ENCODE measurements at regions not wholly inside any gene's neighbourhood (a gene's known extent, or its start where the extent isn't known, plus 50 kb on each side); places are given as distances from the start of the nearest gene placed in this dataset.
A peak's percentile ranks its signal among the peaks of the same experiment; 100 is the strongest.

DNA sequence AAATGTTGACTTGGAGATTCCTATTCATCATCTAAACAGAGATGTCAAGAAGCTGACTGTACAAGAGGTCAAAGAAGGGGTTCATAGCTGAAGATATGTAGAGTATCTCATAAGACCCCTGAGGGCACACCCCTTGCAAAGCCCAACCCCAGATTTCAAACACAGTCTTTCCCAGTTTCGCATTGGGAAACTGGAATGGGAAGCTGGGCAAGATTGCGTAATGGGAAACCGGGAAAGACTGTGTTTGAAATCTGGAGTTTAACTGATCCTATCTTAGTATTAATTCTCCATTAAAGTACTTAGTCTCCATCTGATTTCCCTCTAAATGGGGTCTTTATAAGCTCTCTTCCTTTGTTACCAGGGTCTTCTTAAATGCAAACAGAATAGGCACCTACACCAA lies 99.5 kb downstream of the FAM76B start:
- DNase-seq = no peak

DNA sequence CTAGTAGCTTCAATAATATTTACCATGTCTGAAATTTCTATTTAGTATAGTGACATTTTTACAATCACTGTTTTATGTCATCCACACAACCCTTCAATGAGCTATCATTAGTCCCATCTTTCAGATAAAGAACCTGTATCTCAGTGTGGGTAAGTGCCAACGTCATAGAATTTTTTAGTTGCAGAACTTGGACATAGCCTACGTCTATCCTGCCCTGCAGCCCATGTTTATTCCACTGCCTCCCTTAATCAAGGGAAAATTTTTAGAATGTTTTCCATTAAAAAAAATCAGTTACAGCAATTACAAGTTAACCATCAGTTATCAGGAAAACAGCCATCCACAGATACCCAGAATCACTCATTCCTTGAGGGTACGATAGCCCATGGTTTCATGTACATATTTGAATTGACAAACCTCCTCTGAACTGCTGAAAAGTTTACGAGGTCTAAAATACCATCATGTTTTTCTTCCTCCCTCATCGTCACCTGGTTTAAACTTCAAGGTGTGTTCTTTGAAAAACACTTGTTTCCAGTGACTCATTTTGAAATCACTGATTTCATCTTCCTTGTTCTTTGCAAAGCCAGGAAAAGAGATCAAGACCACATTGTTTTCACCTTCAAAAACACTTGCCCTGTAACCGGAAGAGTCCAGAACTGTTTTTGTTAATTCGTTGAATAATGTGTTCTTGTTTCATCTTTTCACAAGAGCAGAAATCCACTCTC lies 100.9 kb downstream of the FAM76B start:
- no peak for DNase-seq

DNA sequence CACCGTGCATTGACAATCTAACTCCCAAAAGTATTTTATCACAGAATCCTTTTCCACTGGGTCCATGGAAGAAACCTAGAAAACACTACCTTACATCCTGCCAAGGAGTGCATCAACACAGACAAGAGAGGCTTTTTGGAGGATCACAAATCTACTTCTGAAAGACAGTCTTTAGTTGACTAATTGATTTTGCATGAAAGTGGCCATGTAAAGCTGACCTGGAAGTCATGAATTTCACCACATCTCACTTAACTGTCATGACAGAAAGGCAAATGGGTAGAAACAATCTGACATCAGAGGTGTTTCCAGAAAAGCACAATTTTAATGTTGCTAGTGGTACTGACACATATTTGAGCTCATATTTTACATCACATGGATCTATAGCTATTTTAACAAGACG lies 101.6 kb downstream of the FAM76B start:
- DNase-seq = no peak

DNA sequence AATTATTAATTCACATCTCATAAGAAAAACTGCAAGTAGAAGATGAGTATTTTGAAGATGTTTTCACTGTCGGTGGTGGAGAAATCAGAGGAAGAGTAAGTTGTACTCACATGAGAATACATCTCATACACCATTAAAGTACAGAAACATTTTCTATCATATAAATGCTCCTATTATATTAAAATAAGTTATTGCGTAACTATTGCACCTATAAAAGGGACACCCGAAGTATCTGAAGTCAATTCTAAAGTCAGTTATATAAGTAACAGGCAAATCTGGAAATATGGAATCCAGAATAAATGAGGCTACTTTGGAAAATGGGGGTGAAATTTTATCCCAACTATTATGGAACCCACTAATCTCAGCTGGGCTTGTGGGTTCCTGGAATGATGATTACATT lies 103.3 kb downstream of the FAM76B start:
- DNase-seq = no peak

DNA sequence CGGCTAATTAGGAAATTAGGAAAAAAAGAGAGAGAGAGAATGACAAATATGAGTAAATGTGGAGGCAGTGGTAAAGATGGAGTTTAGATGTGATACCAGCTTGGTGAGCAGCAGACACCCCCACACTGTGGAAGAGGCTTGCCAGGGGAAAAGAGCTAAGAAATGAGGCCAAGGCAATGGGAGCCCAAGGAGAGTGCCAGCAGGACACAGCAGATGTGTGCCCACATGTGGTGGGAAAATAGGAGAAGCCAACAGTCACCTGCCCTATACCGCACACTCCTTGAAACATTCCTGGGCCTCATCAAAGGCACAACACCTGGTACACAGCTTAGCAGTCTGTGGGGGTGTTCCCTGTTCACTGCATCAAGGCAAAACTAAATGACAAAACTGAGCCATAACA lies 104.9 kb downstream of the FAM76B start:
- DNase-seq = no peak

DNA sequence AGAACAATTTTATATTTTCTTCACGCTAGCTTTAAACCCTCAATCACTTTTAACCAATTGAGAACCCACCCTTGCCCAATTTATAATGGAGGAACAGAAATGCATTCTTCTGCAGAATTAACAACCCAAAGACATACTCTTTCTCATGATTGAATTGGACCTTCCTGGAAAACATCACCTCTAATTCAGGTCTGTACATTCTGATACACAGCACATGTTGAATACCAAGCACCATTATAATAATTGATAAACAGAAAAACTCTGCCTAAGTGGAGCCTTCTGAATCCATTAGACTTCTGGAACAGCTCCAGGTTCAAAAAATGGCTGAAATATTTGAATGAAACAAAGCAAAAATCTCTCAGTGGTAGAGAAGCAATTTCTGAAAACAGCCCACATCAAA lies 105.4 kb downstream of the FAM76B start:
- no peak for DNase-seq

DNA sequence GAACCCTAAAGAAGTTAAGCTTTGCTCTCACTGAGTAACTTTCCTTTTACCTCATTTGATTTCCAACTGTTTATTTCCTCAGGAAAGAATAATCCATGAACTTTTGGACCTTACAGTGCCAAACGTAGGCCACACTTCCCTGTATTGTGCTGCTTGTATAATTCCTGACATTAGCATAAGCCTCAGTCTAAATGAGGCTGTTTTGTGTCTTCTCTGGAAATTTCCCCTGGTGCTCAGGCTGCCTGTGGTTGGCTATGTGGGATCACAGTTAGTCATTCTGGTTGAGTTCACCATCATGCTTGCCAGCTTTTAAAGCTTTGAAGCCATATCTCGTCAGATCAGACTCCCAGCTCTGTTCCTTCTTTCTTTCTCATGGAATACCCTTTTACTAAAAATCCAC lies 107.0 kb downstream of the FAM76B start:
- no peak for DNase-seq

DNA sequence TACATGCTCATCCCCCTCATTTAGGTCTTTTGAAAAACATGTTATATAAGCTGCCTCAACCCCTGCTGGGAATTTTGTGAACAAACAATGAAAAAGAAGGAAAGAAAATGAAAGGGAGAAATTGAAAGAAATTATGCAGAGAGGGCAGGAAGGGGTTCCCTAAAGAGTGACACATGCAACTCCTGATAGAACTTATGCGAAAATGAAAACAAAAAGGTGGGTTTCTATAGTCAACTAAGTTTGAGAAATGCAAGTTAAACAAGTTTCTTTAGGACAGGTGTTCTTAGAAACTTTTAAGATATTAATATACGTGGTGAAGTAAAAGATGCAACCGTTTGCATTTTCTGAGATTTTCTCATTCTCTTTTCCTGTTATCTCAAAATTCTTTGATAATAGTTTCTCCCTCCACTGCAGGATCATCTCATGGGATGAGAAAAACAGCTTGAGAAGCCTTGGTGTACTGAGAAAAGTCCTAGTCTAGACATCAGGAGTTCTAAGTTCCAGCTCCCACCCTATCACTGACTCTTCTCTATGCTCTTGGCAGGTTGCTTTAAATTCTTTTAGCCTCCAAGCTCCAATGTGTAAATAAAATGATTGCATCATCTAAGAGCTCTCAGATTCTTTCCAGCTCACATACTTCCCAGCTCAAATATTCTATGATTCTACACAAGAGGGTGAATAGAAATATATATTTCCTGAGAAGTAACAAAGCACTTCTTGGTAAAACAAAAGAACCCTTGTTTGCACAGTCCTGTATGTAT lies 109.2 kb downstream of the FAM76B start:
- DNase-seq = peak; percentile 92

DNA sequence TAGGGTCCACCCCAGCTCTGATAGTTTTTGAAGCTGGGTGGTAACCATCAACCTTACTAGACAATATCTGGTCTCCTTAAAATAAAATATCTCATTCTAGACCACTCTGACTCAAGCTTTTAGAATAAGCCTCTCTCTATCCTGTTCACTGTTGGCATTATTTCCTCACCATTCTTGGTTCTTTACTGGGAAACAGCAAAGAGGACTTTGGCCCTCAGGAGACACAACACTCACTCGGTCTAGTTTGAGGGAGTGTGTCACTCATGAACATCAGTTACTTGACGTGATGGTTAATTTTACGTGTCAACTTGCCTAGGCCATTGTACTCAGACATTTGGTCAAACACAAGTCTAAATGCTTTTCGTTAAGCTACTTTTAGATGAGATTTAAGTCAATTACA lies 110.6 kb downstream of the FAM76B start:
- no peak for DNase-seq

DNA sequence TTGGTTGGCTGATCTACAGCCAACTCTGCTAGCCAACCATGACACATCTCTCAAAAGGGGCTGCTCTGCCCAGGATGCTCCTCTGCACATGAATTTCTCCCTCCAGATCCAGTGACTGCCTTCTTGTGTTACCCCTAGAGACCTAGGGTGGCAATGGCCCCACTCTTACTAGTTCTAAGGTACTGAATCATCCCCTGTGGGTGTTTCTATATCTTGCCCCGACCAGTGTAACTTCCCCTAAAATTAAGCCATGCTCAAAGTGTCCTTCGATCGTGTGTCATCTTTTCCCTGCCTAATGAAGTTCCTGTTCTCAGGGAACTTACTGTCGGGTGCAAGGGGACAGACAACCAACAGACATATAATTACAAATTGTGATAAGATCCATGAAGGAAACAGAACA lies 113.3 kb downstream of the FAM76B start:
- DNase-seq = no peak

DNA sequence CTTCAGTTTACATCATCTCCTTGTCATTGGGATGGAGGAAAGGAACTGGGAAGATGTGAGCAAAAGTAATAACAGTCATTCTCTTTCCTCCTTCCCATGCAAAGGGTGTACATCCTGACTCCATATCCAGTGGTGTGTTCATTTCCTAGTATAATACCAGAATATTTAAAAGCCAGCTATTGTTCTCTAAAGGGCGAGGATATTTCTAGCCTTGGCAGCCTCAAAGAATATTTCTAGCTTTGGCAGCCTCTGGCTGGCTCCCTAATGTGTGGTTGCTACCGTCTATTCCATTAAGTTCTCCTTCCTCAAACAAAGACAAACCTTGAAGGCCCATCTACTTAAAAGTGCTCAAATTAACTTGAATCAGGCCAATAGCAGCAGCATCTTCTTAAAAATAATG lies 114.0 kb downstream of the FAM76B start:
- no peak for DNase-seq

DNA sequence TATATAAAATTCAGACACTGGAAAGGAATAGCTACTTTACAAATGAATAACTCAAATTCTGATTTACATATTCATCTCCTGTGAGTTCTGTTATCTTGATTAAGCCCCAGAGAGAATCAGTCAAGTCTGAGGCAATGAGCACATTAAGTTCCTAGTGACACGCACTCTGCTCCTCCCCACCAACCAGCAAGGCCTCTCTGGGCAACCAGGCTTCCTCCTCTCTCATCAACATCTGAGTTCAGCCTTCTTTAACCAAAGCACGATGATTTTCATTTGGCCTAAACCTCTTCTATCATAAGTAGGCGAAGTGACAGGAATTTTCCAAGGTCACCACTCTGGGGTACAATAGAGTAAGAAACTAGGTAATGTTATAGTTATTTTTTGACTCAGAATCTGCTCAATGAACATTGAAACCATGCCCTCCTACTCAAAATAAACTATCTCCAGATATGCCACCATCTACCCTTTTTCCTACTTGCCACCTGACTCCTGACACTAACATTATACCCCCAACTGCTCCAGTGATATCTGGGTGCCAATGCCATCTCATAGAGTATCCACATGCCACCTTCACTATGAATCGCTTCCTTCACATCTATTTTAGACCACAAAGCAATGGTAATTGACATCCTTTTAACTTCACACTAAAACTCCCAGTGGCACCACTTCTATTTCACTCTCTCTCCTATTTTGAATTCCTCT lies 114.8 kb downstream of the FAM76B start:
- DNase-seq = no peak

DNA sequence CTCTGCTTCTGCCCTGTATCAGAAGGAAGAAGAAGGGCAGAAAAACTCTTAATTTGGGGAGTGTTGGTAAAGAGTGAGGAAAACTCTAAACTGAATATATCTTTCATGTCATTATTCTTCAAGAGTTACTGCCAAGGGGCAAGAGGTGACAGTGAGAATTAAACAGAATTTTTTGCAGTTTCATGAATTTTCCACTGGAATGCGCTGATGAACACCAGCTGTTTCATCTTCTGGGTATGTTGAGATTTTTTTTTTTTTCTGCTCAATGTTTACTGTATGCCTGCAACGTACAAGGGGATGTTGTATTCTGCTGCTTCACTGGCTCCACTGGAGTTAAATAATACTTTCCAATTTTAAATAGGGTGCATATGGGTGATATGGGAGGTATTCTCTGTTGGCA lies 117.8 kb downstream of the FAM76B start:
- DNase-seq = peak; percentile 56

DNA sequence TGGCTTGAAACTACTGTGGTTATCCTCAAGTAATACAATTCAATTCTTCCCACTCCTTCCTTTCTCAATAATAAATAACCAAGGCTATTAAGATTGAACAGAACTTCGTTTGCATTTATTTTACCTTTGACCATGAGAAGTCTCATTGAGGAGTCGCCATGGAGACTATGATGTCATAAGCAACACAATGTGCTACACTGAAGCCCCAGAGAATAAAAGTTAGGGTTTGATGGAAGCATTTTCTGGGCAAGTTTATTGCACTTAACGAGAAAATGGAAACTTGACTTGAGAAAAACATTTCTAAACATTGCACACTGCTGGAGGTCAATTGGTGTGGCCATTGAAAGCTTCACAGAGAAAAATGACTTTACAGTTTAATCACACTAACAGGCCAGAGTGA lies 121.5 kb downstream of the FAM76B start:
- DNase-seq = no peak

DNA sequence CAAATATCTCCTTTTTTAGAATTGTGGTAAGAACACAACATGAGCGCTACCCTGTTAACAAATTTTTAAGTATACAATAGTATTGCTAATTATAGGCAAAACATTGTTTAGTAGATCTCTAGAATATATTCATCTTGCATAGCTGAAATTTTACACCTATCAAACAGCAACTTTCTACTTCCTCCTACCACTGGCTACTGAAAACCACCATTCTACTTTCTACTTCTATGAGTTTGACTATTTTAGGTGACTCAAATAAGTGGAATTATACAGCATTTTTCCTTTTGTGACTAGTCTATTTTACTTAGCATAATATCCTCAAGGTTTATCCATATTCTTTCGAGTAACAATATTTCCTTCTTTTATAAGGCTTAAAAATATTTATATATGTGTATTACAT lies 128.4 kb downstream of the FAM76B start:
- no peak for DNase-seq

DNA sequence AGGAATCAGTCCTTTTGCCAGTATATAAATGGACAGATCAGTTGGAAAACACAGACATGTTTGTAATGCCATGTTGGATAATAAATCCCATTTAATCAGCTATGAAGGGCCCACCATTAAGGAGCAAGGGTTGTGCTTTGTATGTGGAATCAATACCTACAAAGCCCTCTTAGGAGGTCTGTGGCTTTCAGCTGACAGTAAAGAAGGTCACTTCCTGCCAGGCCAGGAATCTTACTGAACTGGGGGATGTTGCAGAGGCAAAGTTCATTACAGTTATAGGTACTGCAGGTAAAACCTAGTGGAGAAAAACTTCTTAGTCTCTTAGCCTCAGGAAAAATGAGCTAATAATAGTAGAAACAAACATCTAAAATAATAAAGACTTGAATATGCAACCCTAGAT lies 129.5 kb downstream of the FAM76B start:
- DNase-seq = no peak

DNA sequence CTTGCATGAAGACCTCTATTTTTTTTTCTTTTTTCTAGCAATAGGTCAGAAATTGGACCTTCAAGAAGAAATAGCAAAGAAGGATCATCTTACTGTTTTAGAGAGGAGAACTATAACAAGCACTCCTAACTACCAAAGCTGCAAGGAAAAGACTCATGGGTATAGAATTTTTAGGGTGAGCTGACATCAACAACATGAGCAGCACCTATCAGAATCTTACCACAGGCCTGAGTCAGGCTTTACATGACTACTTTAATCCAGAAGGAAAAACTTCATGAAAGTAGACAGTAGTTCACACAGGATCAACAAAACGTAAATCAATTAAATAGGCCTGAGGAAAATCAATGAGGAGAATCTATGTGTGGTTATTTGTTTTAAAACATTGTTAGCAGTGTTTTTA lies 130.5 kb downstream of the FAM76B start:
- DNase-seq = no peak

DNA sequence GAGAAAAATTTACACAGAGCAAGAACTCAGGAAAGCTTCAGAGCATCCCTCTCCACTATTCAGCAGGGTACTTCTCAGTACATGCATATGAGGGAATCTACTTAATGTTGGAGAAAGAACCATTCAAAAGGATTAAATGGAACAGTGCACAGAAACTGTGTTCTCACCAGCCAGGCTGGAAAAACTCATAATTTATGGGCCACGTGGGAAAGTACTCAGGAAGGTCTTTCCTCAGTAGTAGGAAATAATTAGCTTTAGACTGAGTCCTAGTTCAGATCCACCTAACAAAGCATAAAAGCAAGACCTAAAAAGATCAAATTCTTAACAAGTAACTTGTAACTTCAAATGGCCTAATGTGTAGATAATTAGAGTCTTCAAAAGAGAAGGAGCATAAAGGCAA lies 134.0 kb downstream of the FAM76B start:
- DNase-seq = no peak

DNA sequence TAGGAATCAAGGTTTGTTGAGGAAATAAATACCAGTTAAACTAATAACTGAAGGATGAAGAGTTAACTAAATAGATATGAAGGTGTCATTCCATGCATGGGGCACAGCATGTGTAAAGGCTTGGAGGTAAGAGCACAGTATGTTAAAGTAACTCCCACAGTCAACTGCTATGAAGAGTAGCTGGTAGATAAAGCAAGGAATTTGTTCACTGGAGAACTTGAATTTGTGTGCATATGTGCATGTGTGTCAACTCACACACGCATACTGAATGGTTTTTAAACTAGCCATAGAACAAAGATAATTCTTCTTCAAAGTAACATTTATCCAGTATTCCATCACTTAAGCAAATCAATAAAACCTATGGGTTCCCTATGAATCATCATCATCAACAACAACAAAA lies 135.9 kb downstream of the FAM76B start:
- no peak for DNase-seq

DNA sequence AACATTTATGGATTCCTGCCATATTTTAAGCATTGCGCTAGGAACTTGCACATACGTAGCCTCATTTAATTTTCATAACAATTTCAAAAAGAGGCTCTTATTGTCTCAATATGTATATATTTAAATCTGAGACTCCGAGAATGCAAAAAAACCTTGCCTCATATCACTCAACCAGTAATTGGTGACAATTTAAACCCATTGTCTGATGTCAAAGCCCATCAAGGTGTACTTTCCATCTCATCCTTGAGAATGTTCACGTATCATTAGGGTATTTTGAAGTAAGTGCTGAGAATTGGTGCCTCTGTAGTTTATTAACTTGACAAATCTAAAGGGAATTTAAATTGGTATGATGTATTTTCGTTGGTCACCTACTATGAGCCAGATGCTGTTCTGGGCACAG lies 136.5 kb downstream of the FAM76B start:
- no peak for DNase-seq

DNA sequence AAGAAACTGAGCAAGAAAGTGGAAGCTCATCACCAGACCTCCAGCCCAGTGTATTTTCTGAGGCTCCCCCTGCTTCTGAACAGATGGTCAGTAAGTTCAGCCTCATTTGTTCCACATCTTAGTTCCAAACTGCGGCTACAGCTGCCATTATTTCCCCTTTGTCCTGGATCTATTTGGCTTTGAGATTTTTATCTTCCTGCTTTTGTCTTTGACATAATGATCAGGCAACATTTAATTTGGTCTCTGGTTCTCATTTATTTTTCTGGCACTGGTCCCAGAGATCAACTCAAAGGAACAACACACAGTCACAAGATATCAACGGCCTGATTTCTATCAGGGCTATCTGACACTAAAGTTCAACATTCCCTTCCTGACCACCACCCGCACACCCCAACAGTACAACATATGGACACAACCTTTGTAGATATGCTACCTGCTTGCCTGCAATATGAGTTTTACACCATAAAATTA lies 137.5 kb downstream of the FAM76B start:
- DNase-seq = peak; percentile 8

DNA sequence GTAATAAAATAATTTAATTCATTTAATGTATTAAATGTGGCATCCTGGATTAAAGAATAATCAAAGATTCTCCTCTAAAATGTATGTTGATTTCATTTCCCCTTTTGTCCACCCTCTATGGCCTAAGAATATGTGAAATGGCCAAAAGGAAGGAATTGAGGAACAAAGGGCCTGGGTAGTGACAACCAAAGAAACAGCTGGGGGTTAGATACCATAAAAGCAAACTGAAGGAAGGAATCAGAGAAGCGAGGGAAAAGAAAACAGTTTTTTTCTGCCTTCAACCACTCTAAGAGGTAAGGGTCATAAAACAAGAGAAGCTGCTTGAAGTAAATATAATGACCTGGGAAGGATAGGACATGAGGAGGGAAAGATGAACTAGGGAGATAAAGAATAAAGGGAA lies 139.3 kb downstream of the FAM76B start:
- no peak for DNase-seq

DNA sequence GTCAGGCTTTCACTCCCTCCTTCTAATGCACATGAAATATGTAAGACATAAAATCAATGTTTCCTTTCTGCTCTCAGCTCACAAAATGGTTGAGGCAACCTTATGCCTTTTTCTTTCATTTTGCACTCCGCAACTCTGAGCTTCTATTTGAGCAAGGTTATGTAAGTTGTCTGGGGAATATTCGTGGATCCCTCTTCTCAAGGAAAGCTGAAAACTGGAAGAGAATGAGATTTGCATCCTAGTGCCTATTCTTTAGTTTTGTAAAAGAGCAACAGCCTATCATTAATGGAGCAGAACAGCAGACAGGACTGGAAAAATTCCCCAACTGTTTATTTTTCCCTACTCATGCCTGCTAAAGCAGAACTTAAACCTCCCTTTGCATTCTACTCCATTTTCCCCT lies 141.7 kb downstream of the FAM76B start:
- DNase-seq = no peak

DNA sequence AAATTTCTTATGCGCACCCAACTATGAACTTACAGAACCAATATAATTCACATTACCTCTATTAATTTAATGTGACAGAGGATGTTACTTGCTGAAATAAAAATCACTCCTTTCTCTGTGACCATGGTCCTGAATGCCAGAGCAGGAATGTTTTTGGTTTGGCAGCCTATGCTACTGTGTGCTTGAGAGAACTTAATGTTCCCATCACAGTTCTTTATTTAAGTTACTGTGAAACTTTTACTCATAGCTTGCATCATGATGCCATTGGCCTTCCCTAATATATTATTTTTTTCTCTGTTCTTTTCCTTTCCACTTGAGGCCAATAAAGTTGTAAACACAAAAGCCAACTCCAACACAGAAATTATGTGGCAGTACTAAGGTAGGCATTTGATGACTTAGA lies 142.2 kb downstream of the FAM76B start:
- DNase-seq = no peak

All from skin of body (tissue), 1 donor.